ENCODE measurements at regions not wholly inside any gene's neighbourhood (a gene's known extent, or its start where the extent isn't known, plus 50 kb on each side); places are given as distances from the start of the nearest gene placed in this dataset.

DNA sequence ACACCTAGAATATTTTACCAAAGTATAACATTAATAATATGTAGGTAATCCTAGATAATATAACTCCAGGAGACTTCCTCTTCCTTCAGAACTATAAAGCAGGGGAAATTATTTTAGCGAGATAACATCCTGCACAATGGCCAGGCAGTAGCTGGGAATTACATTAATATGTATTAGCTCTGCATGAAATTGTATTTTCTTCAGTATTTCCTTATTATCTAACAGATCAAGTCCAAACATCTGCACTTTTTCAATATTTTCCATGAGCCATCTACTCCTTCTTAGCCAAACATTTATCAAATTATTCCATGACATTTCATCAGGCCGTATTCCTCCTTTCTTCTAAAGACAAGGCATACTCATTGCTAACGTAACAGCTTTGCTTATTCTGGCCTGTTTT lies 98.8 kb upstream of the PCDH9 start:
- Histone ChIP-seq H3K36me3 (ENCODE audit: low read depth, low read length) (no peaks in the 10 kb centered on the region), H3K79me2 (ENCODE audit: low read length) (no peaks in the 10 kb centered on the region), H3K4me2 (ENCODE audit: low read length) (no peak overlapping the region), H3K9me2 (replicated peaks; ENCODE audit: low read length) (no peaks in the 10 kb centered on the region), H3K9ac (ENCODE audit: low read length) (no peak overlapping the region), H3K27ac (ENCODE audit: low read length) (no peak overlapping the region), H3K4me3 (ENCODE audit: low read length) (no peak overlapping the region), H4K20me1 (ENCODE audit: low read length) (no peaks in the 10 kb centered on the region), H3K27me3 (ENCODE audit: low read length) (no peaks in the 10 kb centered on the region), H3K4me1 (ENCODE audit: insufficient read depth, low read length) (no peaks in the 10 kb centered on the region), H3F3A (ENCODE audit: low read length, unreplicated experiment) (no peaks in the 10 kb centered on the region), H2AFZ (ENCODE audit: low read length) (no peak overlapping the region), H3K9me3 (ENCODE audit: low read length) (no peaks in the 10 kb centered on the region)
- ChIA-PET POLR2A (ENCODE audit: unreplicated experiment) (no interaction called here), CTCF (no interaction called here)
- intact Hi-C loops (cut with micrococcal nuclease): no loop called here
- no TSS peak for BruUV-seq (replicated peaks)
- no peak for TF ChIP-seq EZH2 (IDR thresholded peaks at IDR 0.05; ENCODE audit: low read length, unreplicated experiment)
- TF ChIP-seq, protein P1, sequence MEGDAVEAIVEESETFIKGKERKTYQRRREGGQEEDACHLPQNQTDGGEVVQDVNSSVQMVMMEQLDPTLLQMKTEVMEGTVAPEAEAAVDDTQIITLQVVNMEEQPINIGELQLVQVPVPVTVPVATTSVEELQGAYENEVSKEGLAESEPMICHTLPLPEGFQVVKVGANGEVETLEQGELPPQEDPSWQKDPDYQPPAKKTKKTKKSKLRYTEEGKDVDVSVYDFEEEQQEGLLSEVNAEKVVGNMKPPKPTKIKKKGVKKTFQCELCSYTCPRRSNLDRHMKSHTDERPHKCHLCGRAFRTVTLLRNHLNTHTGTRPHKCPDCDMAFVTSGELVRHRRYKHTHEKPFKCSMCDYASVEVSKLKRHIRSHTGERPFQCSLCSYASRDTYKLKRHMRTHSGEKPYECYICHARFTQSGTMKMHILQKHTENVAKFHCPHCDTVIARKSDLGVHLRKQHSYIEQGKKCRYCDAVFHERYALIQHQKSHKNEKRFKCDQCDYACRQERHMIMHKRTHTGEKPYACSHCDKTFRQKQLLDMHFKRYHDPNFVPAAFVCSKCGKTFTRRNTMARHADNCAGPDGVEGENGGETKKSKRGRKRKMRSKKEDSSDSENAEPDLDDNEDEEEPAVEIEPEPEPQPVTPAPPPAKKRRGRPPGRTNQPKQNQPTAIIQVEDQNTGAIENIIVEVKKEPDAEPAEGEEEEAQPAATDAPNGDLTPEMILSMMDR (conservative IDR thresholded peaks at IDR 0.05; ENCODE audit: low read depth, low read length): no peak
- TF ChIP-seq EZH2phosphoT487 (IDR thresholded peaks at IDR 0.05; ENCODE audit: borderline replicate concordance, low read length): no peak
- DNase-seq (no peak), ATAC-seq (no peak)

DNA sequence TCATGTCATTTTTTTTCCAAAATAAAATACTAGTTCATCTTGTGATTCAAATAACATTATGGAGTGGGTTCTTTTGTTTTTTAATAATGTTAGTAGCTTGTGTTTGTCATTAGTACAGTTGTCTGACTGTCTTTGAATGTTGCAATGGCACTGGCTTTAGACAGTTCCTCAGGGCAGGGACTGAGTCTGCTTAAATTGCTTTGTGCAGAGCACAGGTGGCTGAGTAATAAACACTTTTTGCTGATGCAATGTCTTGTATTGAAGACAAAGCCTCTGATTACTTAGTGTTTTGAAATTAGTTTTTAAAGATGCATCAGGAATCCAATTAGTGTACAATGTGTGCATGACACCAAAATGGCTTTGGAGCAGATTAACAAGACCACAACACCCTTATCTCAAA lies 88.7 kb upstream of the PCDH9 start:
- DNase-seq: no peak
- ChIA-PET CTCF (no interaction called here), POLR2A (ENCODE audit: unreplicated experiment) (no interaction called here)
- intact Hi-C loops (cut with micrococcal nuclease): no loop called here
- Histone ChIP-seq H3K4me2 (ENCODE audit: low read length) (no peak overlapping the region), H3K27me3 (ENCODE audit: low read length) (no peaks in the 10 kb centered on the region), H3F3A (ENCODE audit: low read length, unreplicated experiment) (no peaks in the 10 kb centered on the region), H2AFZ (ENCODE audit: low read length) (no peak overlapping the region), H3K9ac (ENCODE audit: low read length) (no peak overlapping the region), H4K20me1 (ENCODE audit: low read length) (no peaks in the 10 kb centered on the region), H3K9me2 (replicated peaks; ENCODE audit: low read length) (no peaks in the 10 kb centered on the region), H3K9me3 (ENCODE audit: low read length) (no peaks in the 10 kb centered on the region), H3K36me3 (ENCODE audit: low read depth, low read length) (no peaks in the 10 kb centered on the region), H3K27ac (ENCODE audit: low read length) (no peak overlapping the region), H3K4me3 (ENCODE audit: low read length) (no peak overlapping the region), H3K79me2 (ENCODE audit: low read length) (no peaks in the 10 kb centered on the region), H3K4me1 (ENCODE audit: insufficient read depth, low read length) (no peaks in the 10 kb centered on the region)
- no TSS peak for BruUV-seq (replicated peaks)
- TF ChIP-seq EZH2 (IDR thresholded peaks at IDR 0.05; ENCODE audit: low read length, unreplicated experiment) (no peak), EZH2phosphoT487 (IDR thresholded peaks at IDR 0.05; ENCODE audit: borderline replicate concordance, low read length) (no peak)
- TF ChIP-seq, protein P1 (conservative IDR thresholded peaks at IDR 0.05; ENCODE audit: low read depth, low read length): no peak
- ATAC-seq: no peak

DNA sequence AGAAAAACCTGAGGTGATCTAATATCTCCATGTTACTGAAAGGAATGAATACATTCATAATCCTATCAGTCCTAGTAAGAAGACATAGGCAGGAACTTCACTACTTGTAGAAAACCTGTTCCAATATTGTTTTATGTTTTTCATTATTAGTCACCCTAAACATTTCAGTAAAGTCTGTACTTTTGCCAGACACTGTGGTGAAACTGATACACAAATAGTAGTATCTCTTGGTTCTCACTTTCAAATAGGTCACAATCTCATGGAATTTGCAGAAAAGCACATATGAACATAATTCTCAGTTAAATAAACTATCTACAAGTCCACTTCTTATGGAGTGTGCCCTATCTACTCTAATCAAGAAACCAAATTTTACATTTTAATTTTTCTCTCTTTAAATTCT lies 88.3 kb upstream of the PCDH9 start:
- Histone ChIP-seq H3K36me3 (ENCODE audit: low read depth, low read length) (no peaks in the 10 kb centered on the region), H3K27me3 (ENCODE audit: low read length) (no peaks in the 10 kb centered on the region), H3K27ac (ENCODE audit: low read length) (no peak overlapping the region), H3F3A (ENCODE audit: low read length, unreplicated experiment) (no peaks in the 10 kb centered on the region), H3K4me3 (ENCODE audit: low read length) (no peak overlapping the region), H3K9ac (ENCODE audit: low read length) (no peak overlapping the region), H2AFZ (ENCODE audit: low read length) (no peak overlapping the region), H4K20me1 (ENCODE audit: low read length) (no peaks in the 10 kb centered on the region), H3K4me2 (ENCODE audit: low read length) (no peak overlapping the region), H3K9me2 (replicated peaks; ENCODE audit: low read length) (no peaks in the 10 kb centered on the region), H3K79me2 (ENCODE audit: low read length) (no peaks in the 10 kb centered on the region), H3K4me1 (ENCODE audit: insufficient read depth, low read length) (no peaks in the 10 kb centered on the region), H3K9me3 (ENCODE audit: low read length) (no peaks in the 10 kb centered on the region)
- CTCF ChIA-PET: no interaction called here
- intact Hi-C loops (cut with micrococcal nuclease): no loop called here
- POLR2A ChIA-PET (ENCODE audit: unreplicated experiment): no interaction called here
- DNase-seq: no peak
- BruUV-seq (replicated peaks): no TSS peak
- ATAC-seq: no peak
- TF ChIP-seq EZH2 (IDR thresholded peaks at IDR 0.05; ENCODE audit: low read length, unreplicated experiment): no peak
- TF ChIP-seq EZH2phosphoT487 (IDR thresholded peaks at IDR 0.05; ENCODE audit: borderline replicate concordance, low read length): no peak
- TF ChIP-seq, protein P1 (conservative IDR thresholded peaks at IDR 0.05; ENCODE audit: low read depth, low read length): no peak

Measured in PC-3 (cell line).